NCI-H2196 (cell line): ENCODE measurements at regions not wholly inside any gene's neighbourhood (a gene's known extent, or its start where the extent isn't known, plus 50 kb on each side); places are given as distances from the start of the nearest gene placed in this dataset.
"Not testable (repeated sequence)": the region's sequence is repeated elsewhere in the genome, so short reads cannot be mapped to it uniquely, and the experiment has no call there.

Experiments used
- DNase-seq: peaks from one replicate; lab custom pipeline; 2025; ENCODE audit not compliant: unreplicated experiment; lab: John Stamatoyannopoulos, UW

- DNase-seq = no peak
Observed at GRCh38 chr12:25788707-25789442, 169.6 kb upstream of the RASSF8 start.

- no peak for DNase-seq
Observed at GRCh38 chr12:25789541-25789944, 168.9 kb upstream of the RASSF8 start.

GRCh38 chr12:25792031-25792430 is 166.5 kb upstream of the RASSF8 start:
- DNase-seq = no peak

GRCh38 chr12:25793196-25793595 is 165.3 kb upstream of the RASSF8 start:
- no peak for DNase-seq

- no peak for DNase-seq
Observed at GRCh38 chr12:25794571-25794970, 163.9 kb upstream of the RASSF8 start.

- no peak for DNase-seq
Observed at GRCh38 chr12:25796523-25797000, 161.9 kb upstream of the RASSF8 start.

- no peak for DNase-seq
Observed at GRCh38 chr12:25797386-25797785, 161.1 kb upstream of the RASSF8 start.

- DNase-seq = no peak
Observed at GRCh38 chr12:25797949-25798348, 160.5 kb upstream of the RASSF8 start.

GRCh38 chr12:25800101-25800500 is 158.4 kb upstream of the RASSF8 start:
- DNase-seq = no peak

GRCh38 chr12:25801734-25802133 is 156.7 kb upstream of the RASSF8 start:
- no peak for DNase-seq

- DNase-seq = no peak
Observed at GRCh38 chr12:25802143-25802542, 156.3 kb upstream of the RASSF8 start.

GRCh38 chr12:25803029-25803664 is 155.3 kb upstream of the RASSF8 start:
- DNase-seq = not testable (repeated sequence)

- DNase-seq = not testable (repeated sequence)
Observed at GRCh38 chr12:25804286-25804685, 154.2 kb upstream of the RASSF8 start.

GRCh38 chr12:25806271-25806670 is 152.2 kb upstream of the RASSF8 start:
- no peak for DNase-seq

- no peak for DNase-seq
Observed at GRCh38 chr12:25808604-25809003, 149.9 kb upstream of the RASSF8 start.

GRCh38 chr12:25810683-25811082 is 147.8 kb upstream of the RASSF8 start:
- DNase-seq = no peak

GRCh38 chr12:25811656-25812126 is 146.8 kb upstream of the RASSF8 start:
- DNase-seq = no peak

GRCh38 chr12:25812295-25812694 is 146.2 kb upstream of the RASSF8 start:
- DNase-seq = no peak

GRCh38 chr12:25813843-25814242 is 144.6 kb upstream of the RASSF8 start:
- no peak for DNase-seq

- no peak for DNase-seq
Observed at GRCh38 chr12:25816637-25817036, 141.8 kb upstream of the RASSF8 start.

GRCh38 chr12:25817166-25817565 is 141.3 kb upstream of the RASSF8 start:
- no peak for DNase-seq

- no peak for DNase-seq
Observed at GRCh38 chr12:25818596-25819390, 139.7 kb upstream of the RASSF8 start.
